Occipital lobe (tissue), 1 donor: ENCODE measurements at regions not wholly inside any gene's neighbourhood (a gene's known extent, or its start where the extent isn't known, plus 50 kb on each side); places are given as distances from the start of the nearest gene placed in this dataset.

Experiments
- DNase-seq: peaks from one replicate; lab custom pipeline; 2025; lab: John Stamatoyannopoulos, UW

DNA sequence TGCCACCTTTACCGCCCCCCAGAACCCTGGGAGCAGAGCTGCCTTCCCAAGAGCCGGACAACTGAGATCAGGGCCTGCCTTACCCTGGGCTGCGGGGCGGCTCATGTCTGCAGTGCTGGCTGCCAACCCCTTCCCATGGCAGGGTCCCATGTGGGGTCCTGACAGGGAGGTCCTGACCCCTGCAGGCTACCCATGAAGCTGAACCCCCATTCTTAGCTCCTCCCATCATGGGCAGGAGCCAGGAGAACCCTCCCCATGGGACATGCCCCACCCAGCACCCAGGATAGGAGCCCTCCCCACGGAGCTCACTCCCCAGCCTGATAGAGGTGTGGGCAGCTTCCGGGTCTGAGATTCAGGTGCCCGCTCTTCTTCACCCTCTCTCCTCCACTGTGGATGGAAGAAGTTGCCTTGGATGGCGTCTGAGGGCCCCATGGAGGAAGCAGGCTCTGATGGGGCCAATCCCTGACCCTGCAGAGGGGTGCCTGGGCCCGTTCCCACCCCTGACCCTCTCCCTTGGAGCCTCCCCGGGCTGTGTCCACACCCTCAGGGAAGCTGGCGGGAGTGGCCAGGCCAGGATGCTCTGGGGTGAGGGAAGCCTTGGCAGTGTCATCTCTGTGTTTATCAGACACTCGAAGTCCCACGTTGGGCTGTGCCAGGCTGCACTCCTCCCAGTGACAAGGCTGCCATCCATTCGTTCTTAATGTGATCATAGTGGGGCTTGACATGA, 1508.2 kb downstream of the BRD1 start:
- no peak for DNase-seq

DNA sequence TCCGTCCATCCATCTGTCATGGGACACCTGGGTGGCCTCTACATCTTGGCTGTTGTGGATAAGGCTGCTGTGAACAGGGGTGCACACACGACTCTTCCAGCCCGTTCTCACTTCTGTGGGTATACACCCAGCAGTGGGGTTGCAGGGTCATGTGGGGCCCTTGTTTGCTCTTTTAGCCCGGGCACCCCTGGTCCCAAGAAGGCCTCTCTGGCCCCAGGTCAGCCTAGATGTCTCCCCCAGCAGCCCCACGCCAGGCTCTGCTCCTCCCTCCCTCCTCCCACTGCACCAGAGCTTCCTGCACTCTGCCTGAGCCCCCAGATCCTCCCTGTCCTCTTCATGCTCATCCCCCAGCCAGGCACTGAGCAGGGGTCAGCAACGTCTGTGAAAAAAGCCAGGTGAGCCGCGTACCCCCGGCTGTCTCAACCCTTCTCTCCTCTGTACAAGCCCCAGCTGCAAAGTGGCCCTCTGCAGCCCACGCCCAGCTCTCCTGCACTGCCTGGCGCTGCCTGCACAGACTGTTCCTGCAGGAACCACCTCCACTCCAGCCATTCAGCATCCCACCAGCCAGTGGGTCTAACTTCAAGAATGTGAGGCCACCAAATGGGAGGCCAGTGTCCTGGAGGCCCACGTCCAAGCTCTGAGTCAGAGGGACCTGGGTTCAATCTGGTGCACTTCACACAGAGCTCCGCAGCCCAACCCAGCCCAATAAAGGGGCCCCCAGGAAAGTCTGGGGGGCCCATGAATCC, 1508.9 kb downstream of the BRD1 start:
- DNase-seq: no peak

DNA sequence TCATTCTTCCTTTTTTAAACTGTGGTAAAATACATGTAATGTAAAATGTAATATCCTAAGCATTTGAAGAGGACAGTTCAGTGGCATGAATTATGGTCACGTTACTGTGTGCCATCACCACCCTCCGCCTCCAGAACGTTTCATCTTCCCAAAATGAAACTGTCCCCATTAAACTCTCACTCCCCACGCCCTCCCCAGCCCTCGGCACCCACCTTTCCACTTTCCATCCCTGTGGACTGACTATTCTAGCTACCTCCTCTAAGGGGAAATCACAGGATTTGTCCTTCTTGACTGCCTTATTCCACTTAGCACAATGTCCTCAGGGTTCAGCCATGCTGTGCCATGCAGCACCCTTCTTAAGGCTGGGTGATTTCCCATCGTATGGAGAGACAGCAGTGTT, 1509.5 kb downstream of the BRD1 start:
- no peak for DNase-seq

DNA sequence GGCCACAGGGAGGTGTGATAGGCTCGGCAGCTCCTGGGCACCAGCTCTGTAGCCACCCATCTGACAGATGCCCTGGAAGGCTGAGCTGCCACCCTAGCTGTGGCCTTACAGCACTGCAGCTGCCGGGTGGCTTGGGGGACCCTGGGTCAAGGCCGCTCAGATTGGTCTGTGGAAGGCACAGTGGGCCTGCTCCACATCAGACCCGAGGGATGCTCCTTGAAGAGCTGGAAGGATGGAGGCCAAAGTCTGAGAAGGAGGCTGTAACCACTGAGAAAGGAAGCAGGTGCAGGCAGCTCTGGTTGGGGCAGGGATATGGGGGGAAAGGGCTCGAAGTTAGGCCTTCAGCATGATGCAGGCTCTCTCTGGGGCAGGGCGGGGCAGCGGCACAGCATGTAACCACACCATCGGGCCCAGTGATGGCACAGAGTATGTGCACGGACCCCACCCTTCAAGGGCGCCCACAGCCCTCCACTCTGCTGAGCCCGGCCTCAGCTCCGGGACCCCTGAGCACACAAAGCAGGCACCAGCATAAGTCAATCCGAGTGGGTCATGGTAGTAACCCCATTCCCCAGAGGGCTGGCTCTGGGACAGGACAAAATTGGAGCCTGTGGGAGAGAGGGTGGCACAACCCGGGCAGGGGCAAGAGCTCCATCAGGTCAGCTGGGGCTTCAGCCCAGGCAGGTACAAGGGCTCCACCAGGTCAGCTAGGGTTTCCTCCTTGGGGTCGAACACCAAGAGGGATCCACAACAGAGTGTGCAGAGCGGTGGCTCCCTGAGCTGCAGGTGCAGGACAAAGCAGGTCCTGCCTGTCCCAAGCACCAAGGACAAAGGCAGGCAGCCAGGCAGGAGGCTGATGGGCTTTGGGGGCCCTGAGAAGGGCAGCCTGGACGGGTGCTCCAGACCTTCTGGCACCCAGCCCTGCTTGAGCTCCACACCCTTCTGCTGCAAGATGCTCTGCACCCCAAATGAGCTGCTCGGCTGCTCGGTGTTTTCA, 1511.1 kb downstream of the BRD1 start:
- DNase-seq: no peak

DNA sequence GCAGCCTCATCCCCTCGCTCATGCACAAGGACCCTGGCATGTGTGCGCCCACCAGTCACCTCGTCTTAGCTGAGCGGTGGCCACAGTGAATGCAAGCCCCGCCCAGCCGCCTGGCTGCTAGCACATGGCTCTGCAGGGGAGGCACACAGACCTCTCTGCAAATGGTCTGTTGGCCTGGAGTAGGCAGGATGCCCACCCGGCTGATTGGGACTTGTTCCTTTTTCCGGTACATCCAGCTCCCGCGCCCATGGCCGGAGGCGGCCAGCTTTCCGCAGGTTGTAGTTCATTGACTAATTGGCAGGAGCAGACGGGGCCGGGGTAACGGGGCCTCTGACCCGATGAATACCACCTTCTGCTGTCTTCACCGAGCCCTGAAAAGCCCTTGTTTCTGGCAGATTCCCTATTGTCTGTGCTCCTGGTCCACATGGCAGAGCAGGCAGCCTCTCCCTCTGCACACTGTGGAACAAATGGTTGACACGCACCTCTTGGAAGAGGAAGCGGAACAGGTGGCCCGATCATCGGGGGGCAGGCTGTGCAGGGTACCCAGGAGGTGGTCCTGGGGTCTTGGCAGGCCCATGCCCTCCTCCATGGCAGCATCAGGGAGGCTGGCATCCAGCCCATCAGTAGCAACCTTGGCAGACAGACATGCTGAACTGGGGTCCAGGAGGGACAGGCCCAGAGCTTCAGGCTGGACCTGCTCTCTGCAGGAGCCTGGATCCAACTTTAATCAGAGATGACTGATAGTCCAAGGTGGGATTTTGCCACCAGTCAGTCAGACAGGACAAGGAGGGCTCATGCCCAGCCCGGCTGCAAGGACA, 1512.0 kb downstream of the BRD1 start:
- DNase-seq: no peak

DNA sequence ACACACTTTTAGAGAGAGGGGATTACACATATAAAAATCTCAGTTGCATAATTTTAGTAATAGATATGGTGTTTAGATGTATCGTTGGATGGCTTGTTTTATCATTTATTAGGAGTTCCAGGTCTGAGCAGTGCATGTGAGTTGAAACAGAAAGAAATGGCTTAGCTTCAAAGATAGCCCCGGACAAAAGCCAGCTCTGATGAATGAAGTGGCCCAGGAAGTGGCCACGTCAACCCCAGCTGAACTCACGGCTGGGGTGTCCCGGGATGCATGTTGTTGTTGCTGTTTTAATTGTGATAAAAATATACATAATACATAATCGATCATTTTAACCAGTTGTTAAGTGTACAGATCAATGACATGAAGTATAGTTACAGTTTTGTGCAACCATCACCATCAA, 1513.6 kb downstream of the BRD1 start:
- DNase-seq: no peak

DNA sequence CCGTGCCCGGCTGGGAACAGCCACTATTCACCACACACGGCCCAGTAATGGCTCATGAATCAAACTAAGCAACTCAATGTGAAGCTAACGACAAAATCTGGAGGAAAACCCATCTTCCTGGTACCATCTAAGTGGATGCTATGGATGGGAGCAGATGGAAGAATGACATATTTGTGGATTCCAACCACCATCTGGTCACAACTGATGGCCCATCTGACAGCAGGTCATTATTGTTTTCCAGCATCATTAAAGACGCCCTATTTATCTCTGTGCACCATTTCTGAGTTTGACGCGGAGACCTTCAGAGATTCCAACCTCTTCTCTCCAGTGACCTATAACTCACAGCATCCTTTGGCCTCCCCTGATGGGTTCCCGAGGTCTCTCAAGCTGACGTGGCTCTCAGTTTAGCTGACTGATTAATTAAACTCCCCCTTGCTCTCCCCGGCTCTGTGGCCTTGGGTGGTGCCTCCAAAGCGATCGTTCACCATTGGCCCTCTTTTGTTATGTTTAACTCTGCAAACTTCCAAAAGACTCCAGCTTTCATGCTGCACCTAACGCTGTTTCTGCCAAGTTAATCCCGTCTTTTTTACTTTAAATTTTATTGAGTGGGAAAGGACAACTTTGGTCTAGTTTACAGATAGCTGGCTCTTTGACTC, 1514.4 kb downstream of the BRD1 start:
- DNase-seq: no peak

DNA sequence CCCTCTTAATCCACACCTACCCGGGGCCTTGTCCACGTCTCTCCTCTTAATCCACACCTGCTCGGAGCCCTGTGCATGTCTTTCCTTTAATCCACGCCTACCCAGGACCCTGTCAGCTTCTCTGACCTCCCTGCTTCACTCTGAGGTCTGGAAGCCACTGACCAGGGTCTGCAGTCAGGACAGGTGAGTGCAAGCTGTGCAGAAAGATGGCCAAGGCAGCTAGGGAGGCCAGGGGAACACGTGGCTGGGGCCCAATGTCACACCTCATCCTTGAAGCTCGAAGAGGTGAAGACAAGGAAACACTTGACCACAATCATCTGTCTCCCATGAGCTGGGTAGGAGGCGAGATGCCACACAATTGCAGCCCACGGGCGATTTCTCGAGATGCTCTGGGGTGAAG, 1516.9 kb downstream of the BRD1 start:
- DNase-seq: no peak

DNA sequence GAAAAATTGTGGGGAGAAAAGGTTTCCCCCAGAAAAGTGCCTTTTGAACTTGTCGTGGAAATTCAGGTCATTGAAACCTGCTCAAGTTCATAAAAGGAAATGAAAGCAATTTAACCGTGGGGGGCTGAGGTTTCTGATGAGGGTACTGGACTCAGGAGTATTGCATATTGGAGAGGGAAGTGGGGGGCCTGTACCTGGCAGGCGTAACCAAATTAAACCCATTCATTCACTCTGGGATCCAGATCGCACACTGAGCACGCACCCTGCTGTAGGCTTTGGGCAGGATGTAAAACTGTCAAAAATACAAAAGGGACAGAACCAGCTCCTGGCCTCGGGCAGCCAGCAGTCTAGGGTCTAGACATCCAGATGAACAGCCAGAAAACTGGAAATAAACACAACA, 1517.4 kb downstream of the BRD1 start:
- DNase-seq: no peak

DNA sequence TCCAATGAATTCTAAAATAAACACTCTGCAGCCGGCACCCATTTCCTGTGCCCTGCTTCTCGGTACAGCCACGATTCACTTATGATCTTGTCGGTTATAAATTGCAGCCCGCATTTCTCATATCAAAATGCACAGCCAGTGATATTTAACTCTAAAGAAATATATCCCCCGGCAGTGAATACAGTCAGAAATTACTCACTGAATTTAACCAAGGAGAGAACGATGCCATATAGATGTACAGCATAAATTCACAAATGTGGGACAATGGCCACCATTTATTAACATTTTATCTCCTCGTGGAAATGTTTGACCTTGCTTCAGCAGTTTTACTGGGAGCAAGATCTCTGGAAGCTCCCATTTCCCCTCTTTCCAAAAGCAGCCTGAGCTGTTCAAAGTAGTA, 1517.8 kb downstream of the BRD1 start:
- DNase-seq: no peak

DNA sequence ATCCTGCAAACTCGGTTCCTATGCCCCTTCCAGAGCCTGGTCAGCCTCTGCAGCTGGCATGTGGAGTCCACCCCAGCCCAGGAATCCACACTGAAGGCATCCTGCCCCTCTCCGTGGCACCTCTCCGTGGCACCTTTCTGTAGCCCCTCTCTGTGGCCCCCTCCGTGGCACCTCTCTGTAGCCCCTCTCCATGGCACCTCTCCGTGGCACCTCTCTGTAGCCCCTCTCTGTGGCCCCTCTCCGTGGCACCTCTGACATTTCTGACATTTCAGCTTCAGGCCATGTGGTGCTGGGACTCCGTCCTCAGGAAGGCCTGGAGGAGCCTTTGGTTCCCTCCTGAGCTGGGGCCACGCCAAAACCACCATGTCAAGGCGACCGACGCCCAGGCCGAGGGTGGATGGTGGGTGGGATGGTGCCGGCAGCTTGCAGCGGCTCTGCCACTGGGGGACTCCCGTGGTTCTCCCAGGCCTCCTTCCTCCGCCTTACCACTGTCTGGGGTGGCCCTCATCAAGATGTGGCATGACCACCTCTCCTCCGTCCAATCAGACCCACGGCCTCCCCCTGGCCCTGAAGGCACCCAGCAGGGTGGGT, 1518.5 kb downstream of the BRD1 start:
- DNase-seq: no peak

DNA sequence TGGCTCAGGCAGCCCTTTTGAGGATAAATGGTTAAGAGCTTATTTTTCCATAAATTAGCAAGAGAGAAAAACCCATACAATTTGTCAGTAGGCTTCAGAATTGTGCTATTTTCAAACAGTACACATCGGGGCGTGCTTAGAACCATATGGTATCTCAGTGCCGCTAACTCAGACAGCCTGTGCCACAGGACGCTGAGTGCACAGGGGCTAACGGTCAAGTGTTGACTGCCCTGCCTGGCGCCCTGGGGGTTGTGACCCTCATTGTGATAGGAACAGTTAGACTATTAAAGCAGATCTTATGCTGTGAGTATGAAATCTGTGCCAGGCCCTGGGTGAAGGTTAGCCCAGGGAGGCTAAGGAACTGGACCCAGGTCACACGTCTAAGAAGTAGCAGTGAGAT, 1519.7 kb downstream of the BRD1 start:
- DNase-seq: no peak

DNA sequence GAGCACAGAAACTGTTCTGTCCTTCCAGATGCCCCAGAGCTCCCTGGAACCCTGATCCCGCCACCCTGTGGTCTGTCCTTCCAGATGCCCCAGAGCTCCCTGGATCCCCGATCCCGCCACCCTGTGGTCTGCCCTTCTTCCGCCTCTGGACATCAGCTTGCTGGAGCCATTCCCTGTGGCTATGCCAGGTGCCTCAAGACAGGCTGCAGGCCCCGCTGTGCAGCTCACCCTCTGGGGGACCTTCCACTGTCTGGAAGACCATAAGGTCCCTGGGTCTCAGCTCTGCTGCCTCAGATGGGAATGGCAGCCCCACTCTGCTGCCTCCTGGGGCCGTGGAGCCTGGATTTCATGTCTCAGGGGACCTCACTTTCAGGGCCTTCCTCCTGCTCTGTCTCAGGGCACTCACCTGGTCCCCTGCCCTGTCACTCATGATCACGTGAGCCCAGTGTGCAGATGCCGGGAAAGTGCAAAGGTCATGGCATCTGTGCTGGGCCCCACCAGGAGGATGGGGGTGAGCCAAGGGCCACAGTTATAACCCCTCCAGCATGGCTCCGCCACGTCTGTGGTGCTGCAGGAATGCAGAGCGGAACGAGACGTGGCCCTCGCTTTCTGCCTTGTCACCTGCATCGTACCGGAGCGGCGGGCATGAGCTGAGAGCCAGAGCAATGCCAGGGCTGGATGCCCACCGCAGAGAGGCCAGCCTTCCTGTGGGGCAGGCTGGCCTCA, 1520.7 kb downstream of the BRD1 start:
- DNase-seq: no peak

DNA sequence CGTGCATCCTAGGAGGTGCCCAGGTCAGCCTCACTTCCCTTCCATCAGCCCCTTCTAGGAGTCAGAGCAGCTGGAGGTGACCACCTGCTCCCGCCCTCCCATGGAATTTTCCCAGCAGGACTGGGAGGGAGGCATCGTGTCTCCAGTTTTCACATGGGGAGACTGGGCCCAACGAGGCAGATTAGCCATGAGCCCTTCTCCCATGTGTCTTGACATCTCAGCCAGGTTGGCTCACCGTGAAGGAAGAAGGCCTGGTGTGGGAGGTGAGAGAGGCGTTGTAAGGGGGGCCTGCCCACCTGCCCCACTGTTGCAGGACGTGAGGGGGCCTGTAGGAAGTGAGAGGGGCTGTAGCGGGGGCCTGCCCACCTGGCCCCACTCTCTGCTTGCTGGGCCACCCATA, 1521.4 kb downstream of the BRD1 start:
- DNase-seq: no peak

DNA sequence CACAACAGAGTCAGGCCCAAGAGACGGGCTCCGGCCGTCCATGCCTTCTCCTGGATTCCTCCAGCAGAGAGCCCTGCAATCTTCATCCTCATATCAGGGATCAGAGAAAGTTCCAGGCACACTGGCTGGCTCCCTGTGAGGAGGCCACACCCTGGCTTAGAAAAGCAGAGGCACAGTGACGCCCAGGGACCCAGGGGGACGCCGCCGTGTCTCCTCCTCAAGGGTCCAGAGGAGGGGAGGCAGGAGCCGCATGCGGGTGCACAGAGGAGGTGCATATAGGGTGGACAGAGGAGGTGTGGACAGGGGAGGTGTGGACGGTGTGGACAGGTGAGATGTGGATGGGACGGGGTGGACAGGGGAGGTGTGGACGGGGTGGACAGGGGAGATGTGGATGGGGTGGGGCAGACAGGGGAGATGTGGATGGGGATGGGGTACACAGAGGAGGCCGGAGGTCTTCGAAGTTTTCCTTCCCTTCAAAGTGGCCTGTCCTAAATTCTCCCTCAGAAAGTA, 1521.9 kb downstream of the BRD1 start:
- DNase-seq: no peak

DNA sequence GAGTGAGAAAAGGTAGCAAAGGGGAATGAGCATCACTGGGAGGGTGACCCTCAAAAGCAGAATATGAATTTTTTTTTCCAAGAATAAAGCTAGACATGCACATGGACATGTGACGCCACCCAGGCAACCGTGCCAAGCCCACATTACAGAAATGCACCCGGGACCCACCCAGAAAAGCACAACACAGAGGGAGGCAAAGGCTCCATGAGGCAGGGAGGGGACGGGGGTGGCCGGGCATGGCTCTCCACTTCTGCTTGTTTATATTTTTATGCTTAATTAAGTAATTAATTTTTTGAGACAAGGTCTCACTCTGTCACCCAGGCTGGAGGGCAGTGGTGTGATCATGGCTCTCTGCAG, 1524.3 kb downstream of the BRD1 start:
- no peak for DNase-seq

DNA sequence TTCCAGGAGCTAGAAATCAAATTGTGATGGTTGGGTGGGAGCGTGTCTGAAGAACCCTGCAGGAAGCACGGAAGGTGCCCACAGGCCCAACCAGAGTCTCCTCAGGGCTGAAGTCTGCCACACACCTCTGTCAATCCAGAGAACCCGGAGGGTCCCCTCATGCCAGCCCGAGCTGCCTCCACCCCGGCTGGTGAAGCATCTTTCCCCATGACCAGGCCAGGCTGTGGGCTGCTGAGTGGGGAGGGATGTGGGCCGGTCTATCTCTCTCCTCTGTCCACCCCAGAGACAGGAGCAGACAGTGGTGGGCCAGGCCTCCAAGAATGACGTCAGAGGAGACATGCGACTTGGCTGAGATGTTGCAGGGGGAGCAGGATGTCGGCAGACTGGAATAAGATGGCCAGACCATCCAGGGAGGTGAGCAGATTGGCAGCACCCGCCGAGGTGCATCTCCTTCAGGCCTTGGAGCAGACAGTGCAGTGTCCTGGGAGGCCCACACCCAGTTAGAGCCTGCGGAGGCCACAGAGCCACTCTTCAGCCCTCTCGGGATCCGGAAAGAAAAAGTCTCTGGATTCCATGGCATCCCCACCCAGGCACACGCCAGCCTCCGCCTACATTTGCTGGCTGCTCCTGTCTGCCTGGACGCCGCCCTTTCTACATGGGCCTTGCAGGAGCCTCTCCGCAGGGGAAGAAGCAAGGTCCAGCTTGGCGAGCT, 1524.9 kb downstream of the BRD1 start:
- no peak for DNase-seq

DNA sequence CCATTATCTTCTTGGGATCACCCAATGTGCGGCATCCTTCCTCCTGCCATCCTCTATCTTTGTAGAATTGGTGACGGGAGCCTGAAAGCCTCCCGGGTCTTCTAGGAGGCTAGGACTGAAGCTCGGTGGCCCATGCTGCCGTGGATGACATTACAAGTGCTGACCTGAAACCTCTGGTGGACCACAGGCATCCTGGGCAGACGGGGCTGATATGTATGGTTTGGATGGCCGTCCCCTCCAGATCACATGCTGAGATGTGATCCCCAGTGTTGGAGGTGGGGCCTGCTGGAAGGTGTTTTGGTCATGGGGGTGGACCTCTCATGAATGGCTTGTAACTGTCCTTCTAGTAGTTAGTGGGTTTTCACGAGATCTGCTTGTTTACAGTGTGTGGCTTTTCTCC, 1525.8 kb downstream of the BRD1 start:
- DNase-seq: no peak

DNA sequence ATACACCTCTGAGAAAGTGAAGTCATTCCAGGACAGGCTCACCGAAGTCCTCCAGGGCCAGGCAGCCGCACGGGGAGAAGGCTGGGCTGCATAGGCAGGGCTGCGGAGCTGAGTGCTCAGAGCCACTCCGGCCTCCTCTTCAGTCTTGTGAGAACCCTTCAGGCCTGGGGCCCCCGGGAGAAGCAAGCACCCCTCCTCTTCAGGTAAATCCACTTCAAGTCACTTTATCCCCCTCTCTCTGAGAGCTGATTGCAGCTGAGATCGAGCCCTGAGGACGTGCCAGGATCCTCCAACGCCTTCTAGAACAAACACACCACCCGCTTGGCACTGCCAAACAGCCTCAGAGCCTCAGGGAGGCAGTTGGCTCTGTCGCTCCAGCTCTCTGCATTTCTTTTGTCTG, 1526.3 kb downstream of the BRD1 start:
- DNase-seq: no peak
